Mesenteric fat pad (tissue), 1 donor: ENCODE measurements at regions not wholly inside any gene's neighbourhood (a gene's known extent, or its start where the extent isn't known, plus 50 kb on each side); places are given as distances from the start of the nearest gene placed in this dataset.

Source experiments
- DNase-seq: peaks from one replicate; pipeline ENCODE4 v3.0.0-alpha.2; 2020; ENCODE audit warnings: low spot score
- donor health status: DM: yes; HTN: yes; CAD: no.

DNA sequence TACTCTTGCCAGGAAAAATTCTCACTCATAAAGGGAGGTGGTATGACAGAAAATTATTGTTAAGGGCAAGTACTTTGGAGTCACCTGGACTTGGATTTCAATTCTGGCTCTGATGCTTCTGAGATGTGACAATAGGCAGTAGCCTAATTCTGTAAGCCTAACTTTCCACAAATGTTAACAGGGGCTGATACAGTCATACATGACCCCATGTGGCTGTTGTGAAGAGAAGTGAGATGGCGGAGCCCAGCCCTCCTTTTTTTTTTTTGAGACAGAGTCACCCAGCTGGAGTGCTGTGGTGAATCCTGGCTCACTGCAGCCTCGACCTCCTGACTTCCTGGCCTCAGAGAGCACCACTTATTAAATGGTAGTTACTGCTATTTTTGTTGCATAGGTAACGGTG, 54.4 kb upstream of the IRF2 start:
- DNase-seq: no peak

DNA sequence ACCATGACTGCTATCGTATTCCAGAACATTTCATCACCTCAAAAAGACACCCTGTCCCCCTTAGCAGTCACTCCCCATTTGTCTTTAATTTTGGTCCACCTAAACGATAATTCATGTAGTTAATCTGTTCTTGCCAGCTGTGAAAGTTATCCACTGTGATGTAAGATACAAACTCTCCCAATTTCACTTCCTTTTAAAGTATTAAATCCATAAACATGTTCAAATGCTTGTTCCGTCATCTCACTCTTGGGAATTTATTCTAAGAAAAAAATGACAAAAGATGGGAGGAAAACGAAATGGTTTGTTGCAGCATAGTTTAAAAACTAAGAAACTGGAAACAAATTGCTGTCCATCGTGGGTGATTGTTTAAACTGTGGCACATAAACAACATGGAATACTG, 53.7 kb upstream of the IRF2 start:
- no peak for DNase-seq

DNA sequence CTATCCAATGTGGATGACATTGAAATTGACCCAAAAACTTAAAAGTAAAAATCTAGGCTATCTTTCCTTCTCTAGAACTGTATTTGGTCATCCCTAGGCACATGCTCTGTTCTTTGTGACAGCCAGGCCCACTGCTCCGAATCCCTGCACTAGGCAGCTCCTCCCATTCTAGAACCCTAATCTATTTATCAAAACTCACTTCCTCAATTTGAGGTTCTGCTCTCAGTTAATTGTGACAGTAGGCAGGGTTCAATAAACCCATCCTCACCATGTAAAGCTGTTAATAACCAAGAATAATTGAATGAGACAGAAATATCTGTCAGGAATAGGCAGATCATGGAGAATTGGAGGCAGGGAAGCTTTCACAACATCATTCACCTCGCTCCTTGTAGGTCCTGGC, 51.9 kb upstream of the IRF2 start:
- no peak for DNase-seq
